ENCODE measurements at regions not wholly inside any gene's neighbourhood (a gene's known extent, or its start where the extent isn't known, plus 50 kb on each side); places are given as distances from the start of the nearest gene placed in this dataset.

- CTCF ChIA-PET (ENCODE audit: partially characterized antibody), result no interaction called here
- no peaks in the 10 kb centered on the region for H3K36me3 ChIP-seq (ENCODE audit: control insufficient read depth in 2 of 4, insufficient read depth in 4 of 4, low read length in 3 of 4)
- WGBS, 2 experiments (ENCODE audit: extremely low coverage in 1 of 2, insufficient coverage in 1 of 2, insufficient read length in 1 of 2, insufficient replicate concordance in 2 of 2, low coverage in 1 of 2, low lambda C conversion rate in 2 of 2, missing lambda C conversion rate in 1 of 2), result 90% methylated on average over 3 of the region's 3 CpGs; no CpG with 5 or more reads in 1 of the 2 experiments
Measured at GRCh38 chr15:96219681-96220080, 110.8 kb upstream of the NR2F2 start.

More at GRCh38 chr15:96219681-96220080, 110.8 kb upstream of the NR2F2 start:
- H4K91ac ChIP-seq (replicated peaks; ENCODE audit: insufficient read length, low read length), result no peak overlapping the region
- POLR2A ChIA-PET (ENCODE audit: partially characterized antibody), result no interaction called here
- DNase-seq (ENCODE audit: low read depth in 1 of 2, low spot score in 2 of 2) (no peak), FAIRE-seq (no peak)
- H2BK15ac ChIP-seq (ENCODE audit: low read length), result no peak overlapping the region
- no peak overlapping the region for H3K18ac ChIP-seq (ENCODE audit: extremely low read depth, low read length)
- H3K79me1 ChIP-seq (ENCODE audit: low read depth, low read length), result no peaks in the 10 kb centered on the region
- no peak overlapping the region for H3K4ac ChIP-seq (replicated peaks; ENCODE audit: insufficient read length, low read depth, low read length)
- no peaks in the 10 kb centered on the region; a peak in 1 of 7 replicates for H3K27me3 ChIP-seq (replicated peaks in 1 of 4; ENCODE audit: control insufficient read depth in 3 of 4, extremely low read depth in 1 of 4, insufficient read depth in 3 of 4, low read length in 3 of 4)
- no peak overlapping the region for H2AK5ac ChIP-seq (ENCODE audit: low read depth, low read length)
- H2BK12ac ChIP-seq (ENCODE audit: low read depth, low read length), result no peak overlapping the region
- TF ChIP-seq BACH1 (IDR thresholded peaks at IDR 0.05; ENCODE audit: low read length), result no peak
- TF ChIP-seq SP2 (IDR thresholded peaks at IDR 0.05; ENCODE audit: low read length), result no peak
- TF ChIP-seq E2F6 (IDR thresholded peaks at IDR 0.05), result no peak
- no peak for TF ChIP-seq CHD1 (IDR thresholded peaks at IDR 0.05; ENCODE audit: low read depth, low read length)
- TF ChIP-seq TAF7 (optimal IDR thresholded peaks at IDR 0.05; ENCODE audit: borderline replicate concordance, low read depth, low read length), result no peak
- no peak for TF ChIP-seq BCL11A (IDR thresholded peaks at IDR 0.05; ENCODE audit: low read depth in 2 of 2, low read length in 2 of 2)
- no peak for TF ChIP-seq NRF1 (IDR thresholded peaks at IDR 0.05; ENCODE audit: low read depth, low read length)
- TF ChIP-seq CTCF (IDR thresholded peaks at IDR 0.05; ENCODE audit: control extremely low read depth in 1 of 3, insufficient read depth in 1 of 3, low read depth in 1 of 3, low read length in 3 of 3), result no peak
- TF ChIP-seq RBBP5 (IDR thresholded peaks at IDR 0.05; ENCODE audit: borderline replicate concordance, low read depth, low read length), result no peak
- TF ChIP-seq MAFK (IDR thresholded peaks at IDR 0.05; ENCODE audit: low read depth, low read length), result no peak
- TF ChIP-seq RFX5 (IDR thresholded peaks at IDR 0.05; ENCODE audit: borderline replicate concordance, low read depth, low read length), result no peak
- TF ChIP-seq POLR2AphosphoS5 (IDR thresholded peaks at IDR 0.05; ENCODE audit: low read depth, low read length), result no peak
- no peak overlapping the region for H2BK20ac ChIP-seq (ENCODE audit: low read length)
- H3K14ac ChIP-seq (ENCODE audit: insufficient read length), result no peak overlapping the region
- no peak overlapping the region for H2AFZ ChIP-seq (ENCODE audit: low read length)
- H3K23me2 ChIP-seq (ENCODE audit: low read depth, low read length), result no peaks in the 10 kb centered on the region
- H3K4me3 ChIP-seq (ENCODE audit: extremely low read depth in 1 of 4, insufficient read depth in 2 of 4, low read depth in 3 of 4, low read length in 4 of 4), result no peak overlapping the region
- no peaks in the 10 kb centered on the region for H4K20me1 ChIP-seq (replicated peaks in 1 of 2; ENCODE audit: control insufficient read depth in 1 of 2, insufficient read depth in 2 of 2, low read length in 2 of 2)
- no peak overlapping the region for H3K23ac ChIP-seq (ENCODE audit: insufficient read length)
- no peaks in the 10 kb centered on the region for H3K79me2 ChIP-seq (ENCODE audit: control insufficient read depth in 1 of 2, insufficient read depth in 2 of 2, low read length in 2 of 2)
- H3K4me2 ChIP-seq (ENCODE audit: insufficient read depth in 1 of 2, low read depth in 2 of 2, low read length in 2 of 2), result no peak overlapping the region
- H3K9ac ChIP-seq (replicated peaks in 1 of 4; ENCODE audit: extremely low read depth in 1 of 4, low read depth in 3 of 4, low read length in 3 of 4), result no peak overlapping the region
- H4K5ac ChIP-seq (ENCODE audit: insufficient read length, low read depth, low read length), result no peak overlapping the region
- H2BK120ac ChIP-seq (replicated peaks; ENCODE audit: low read depth, low read length), result no peak overlapping the region
- H2BK5ac ChIP-seq (ENCODE audit: low read depth, low read length), result no peak overlapping the region
- H4K8ac ChIP-seq (ENCODE audit: extremely low read depth, insufficient read depth, low read length), result no peak overlapping the region
- no peaks in the 10 kb centered on the region for H3K4me1 ChIP-seq (replicated peaks in 1 of 4; ENCODE audit: control insufficient read depth in 3 of 4, insufficient read depth in 4 of 4, low read length in 3 of 4)
- no peaks in the 10 kb centered on the region for H3K9me3 ChIP-seq (ENCODE audit: insufficient read depth in 2 of 2, low read depth in 1 of 2, low read length in 1 of 2)
- no peak overlapping the region for H3K27ac ChIP-seq (ENCODE audit: low read depth, low read length)
- no peak overlapping the region for H3K56ac ChIP-seq (replicated peaks; ENCODE audit: insufficient read length, low read depth, low read length)

Measured in H1 (cell line).